ENCODE measurements at regions not wholly inside any gene's neighbourhood (a gene's known extent, or its start where the extent isn't known, plus 50 kb on each side); places are given as distances from the start of the nearest gene placed in this dataset.

DNA sequence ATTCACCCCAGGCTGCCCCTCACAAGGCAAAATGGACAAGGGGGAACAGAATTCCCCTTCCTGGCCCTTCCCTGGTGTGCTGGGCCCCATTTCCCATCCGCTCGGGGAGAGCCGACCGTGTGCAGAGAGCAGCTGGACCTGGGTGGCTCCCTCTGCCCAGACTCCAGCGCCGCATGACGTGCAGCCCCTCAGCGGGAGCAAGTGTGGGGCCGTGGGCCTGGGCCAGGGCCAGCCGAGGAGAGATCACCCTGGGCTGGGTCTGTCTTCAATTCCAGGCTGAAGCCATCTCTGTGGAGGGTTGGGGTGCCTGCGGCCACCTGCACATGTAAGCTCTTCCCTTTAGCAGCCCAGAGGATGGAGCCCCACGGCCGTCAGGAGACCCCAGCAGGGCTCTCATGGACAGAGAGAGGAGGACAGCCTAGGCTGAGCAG is 241.8 kb downstream of the TTLL2 start:
- no peak for DNase-seq

DNA sequence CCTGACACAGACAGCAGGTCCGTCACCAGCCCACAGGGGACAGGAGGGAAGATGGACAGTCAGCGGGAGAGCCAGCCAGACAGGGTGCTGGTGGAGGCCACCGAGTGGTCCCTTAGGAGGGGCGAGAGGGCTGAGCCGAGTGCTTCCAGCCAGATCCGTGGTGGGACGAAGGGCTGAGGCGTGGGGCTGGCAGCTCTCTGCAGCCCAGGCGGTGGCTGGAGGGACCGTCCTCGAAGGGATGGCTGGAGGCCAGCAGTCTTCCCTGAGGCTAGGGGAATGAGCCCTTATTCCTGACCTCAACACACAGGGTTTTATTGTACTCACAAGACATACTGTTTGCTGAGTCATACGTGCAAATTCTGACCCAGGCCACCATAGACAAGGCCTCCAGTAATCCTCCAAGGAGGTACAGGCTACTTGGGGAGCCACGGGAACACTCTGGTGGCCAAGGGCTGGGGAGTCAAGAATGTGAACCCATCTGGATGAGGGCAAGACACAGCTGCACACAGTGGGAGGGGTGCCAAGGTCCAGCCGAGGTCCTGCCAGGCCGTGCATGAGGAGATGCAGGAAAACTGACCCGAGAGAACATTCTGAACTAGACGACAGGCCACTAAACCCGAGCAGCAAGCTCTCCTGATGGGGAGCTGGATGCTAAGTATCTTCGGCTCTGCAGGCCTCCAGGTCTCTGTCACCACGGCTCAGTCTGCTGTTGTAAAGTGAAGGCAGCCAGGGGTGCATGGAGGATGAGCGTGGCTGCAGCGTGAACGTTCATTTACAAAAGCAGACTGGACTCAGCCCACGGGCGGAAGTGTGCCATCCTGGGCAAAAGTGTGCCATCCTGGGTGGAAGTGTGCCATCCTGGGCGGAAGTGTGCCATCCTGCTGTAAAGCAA is 242.5 kb downstream of the TTLL2 start:
- DNase-seq = no peak

DNA sequence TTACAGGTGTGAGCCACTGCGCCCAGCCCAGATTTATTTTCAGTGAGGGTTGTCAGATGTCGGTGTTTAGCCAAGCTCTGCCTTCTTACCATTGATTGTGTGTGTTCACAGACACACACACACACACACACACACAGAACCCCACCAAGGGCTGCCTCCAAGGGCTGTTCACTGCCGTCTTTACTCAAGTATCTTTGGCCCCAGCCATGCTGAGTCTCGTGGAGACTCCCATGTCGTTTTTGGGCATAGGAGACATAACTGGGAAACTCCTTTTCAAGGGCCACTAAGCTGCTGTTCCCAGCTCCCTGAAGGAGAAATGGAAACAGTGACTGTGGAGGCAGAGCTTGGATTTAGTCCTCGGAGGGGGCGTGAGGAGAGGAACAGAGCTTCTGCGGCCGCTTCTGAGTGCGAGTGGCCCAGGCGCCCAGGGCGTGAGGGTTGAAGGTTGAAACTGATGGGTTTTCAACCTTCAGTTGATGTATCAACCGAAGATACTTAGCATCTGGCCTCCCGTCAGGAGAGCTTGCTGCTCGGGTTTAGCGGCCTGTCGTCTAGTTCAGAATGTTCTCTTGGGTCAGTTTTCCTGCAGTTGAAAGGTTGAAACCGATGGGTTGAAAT is 243.6 kb downstream of the TTLL2 start:
- no peak for DNase-seq

DNA sequence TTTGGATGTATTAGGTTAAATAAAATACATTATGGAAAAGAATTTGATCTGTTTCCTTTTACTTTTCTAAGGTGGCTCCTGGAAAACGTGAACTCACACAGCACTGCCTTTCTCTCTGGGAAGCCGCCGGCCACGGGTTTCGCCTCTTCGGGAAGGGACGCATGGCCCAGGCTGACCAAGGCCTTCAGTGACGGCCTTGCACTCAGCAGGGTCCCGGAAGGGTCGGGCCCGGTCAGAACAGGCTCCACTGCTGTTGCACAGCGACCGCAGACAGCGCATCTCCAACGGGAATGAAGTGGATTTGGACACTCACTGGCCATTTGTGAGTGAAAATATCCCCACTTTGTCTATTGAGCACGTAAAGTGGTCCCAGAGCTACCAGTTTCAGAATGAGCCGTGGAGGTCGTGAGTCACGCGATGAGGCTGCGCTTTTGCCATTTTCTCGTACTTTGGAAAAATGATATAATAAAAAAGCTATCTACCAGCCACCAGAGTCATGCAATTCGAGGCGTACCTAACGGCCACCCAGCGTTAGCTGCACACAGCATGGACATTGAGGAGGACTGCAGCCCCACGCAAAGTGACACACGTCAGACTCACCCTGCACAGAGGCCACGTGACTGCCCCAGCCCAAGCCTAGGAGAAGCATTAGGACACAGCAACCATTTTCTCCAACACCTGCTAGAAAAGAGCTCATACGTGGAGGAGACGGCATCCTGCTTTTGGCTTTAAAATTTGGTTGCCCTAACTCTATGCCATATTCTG is 244.3 kb downstream of the TTLL2 start:
- DNase-seq = no peak

DNA sequence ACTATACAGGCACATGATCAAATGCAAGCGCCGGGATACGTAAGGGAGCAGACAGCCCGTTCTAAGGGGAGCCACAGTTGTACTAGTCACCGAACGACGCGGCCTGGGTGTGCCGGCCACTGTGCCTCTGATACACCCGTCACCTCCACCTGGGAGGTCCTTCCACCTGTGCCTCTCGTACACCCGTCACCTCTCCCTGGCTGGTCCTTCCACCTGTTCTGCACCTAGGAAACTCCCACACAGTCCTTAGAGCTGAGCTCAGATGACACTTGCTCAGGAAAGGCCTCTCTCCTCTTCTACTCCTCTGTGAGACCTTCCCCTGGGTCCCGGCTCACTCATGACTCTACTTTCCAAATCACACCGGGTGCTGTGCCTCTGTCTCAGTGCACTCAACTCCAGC is 245.0 kb downstream of the TTLL2 start:
- no peak for DNase-seq

DNA sequence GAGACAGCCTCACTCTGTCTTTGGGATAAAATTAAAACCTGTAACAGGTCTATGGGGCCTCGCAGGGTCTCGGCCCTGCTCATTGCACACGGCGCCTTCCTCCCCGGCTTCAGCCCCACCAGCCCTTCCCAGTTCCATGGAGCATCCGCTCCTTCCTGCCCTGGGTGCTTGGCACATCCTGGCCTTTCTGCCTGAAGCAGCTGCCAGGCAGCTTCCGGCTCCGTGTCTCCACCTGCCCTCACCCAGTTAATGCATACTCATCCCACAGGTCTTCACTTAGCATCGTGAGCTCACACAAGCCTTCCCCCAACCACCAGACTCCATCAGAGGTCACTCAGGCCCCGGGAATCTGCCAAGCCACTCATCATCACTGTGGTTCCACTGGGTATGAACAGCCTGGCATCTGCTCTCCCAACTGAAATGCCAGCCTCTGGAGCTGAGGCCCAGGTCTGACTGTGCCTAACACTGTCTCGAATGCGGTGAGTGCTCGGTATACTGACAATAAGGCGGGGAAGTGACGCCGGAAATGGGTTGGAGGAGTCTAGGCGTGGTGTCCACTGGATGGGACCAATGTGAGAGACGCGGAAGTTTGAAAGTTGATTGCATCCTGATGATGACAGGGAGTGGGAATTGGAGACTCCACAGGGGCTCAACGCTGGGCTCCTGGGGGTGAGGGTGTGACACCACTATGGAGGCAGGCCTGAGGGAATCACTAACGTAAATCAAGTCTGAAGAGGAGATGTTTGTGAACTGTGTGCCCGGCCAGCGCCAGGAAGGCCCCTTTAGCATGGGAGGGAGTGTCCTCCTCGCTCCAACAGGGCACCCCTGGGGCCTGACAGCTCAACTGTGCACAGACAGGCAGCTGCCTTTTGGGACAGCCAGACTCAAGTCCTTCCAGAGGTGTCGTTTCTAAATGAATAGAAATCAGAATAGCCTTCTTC is 245.8 kb downstream of the TTLL2 start:
- DNase-seq = no peak

DNA sequence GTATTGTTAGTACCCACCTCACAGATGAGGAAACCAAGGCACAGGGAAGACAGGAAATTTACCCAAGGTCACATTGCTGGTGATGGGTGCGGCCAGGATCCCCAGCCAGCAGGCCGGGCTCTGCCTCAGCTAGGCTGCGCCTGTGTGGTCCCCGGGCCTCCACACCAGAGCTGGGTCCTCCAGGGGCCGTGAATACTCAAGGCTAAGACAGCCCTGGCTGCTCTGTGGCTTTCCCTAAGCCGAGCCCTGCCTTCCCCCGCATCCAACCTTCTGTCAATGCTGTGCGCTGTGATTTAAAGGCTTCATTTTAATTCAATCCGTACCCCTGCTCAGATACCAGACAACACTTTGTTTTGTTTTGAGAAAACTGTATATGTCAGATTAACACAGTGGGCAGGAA is 246.7 kb downstream of the TTLL2 start:
- DNase-seq = no peak

DNA sequence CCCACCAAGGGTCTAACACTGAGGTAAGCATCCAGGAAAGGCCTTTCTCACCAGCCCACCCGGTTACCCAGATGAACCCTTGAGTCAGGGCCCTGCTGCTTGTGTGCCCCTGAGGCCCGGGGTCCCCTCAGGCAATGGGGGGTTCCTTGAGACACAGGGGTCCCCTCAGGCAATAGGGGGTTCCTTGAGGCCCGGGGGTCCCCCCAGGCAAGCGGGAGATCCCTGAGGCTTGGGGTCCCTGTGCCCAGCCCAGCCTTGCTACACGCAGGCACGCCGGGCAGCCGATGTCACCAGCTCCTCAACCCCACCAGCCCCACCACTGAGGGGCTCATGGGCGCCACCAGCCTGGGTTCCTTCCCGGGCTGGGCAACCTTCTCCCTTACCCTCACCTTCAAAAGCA is 247.2 kb downstream of the TTLL2 start:
- no peak for DNase-seq

DNA sequence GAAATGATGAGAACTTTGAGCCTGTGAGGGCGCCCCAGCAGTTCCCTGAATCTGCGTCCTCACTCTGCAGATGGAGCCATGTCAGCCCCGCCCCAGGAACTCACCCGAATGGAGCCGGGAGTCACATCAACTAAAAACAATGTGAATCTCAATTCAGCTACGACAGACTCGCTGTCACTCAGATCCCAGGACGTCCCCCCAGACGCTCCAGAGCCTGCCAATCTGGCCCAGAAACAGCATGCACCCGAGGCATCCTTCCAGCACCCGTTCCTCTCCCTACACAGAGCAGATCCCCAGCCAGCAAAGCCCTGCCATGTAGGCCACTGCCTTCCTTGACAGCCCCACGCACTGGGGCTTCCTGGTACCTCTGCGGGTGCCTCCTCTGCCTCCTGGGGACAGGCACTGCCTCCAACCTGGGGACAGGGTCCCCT is 248.0 kb downstream of the TTLL2 start:
- DNase-seq = no peak

DNA sequence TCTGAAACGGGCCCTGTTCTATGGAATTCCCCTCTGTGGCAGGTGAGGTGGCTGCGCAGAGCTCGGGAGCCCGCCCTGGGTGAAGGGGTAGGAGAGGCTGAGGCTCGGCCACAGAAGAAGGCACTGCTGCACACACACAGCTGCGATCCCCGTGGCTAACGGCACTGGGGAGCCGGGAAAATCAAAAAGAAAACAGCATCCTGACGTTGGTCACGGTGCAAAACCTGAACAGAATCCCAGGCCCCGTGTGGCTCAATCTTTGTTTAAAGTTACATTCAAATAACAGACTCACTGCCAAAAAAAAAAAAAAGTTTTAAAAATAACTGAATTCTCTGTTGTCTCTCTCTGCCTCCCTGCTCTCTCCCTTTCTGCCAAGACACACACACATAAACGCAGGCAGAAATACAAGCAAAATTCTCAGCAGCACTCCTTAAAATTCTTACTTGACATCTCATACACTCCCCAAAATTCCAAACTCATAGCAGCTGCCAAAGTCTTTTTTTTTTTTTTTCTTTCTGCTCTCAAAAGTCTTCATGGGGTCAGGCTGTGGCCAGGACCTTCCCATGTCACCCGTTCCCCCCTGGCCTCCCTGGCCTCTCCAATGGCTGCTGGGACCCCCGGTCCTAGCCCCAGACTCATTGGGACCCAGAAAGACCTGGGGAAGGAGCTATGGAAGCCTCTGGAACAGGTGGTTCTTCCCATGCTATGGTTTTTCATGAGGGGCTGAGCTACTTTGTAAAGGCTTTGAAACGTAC is 248.8 kb downstream of the TTLL2 start:
- no peak for DNase-seq

DNA sequence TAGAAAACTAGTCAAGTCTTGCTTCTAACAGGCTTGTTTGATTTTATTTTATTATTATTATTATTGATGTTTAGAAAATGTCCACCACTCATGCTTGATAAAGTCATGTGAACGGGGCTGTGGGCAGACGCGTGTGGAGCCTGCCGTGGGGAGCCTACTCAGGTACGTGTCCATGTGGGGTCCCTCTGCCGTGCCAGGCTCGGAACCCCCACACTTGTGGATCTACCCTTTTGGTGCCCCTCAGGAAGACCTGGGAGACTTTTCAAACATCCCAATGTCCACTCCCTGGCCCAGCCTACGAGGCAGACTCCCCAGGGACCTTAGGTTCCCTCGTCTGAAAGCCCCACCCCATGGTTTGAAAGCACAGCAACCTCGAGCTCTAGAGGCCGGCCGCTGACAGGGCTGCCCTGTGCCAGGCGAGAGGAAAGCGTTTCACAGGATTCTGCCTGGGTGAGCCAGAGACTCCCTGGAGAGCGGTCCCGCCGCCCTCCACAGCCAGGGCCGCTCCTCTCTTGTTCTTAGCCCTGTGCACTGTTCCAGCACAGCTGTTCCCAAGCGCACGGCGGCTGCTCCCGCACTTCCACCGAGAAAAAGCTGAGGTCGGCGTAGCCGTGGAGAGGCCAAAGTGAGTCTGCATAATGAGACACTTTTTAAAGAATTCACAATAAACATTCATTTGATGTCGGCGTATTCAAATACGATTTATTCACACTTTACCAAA is 249.7 kb downstream of the TTLL2 start:
- no peak for DNase-seq

DNA sequence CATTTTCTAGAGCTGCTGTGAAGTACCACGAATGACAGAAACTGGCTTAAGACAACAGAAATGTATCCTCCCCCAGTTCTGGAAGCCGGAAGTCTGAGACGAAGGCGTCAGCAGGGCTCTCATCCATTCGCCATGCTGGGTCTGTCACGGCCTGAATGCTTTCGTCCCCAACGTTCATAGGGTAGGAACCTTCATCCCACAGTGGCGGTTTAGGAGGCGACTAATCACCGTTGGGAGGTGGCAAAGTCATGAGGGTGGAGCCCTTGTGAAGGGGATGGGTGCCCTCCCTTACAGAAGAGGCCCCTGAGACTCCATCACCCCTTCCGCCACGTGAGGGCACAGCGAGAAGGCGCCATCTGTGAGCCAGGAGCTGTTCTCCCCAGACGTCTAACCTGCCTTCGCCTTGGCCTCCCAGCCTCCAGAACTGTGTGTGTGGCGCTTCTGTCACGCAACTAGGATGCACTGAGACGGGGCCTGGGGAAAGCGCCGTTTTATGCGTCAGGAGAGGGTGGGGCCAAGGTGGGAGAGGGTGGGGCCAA is 250.3 kb downstream of the TTLL2 start:
- no peak for DNase-seq

DNA sequence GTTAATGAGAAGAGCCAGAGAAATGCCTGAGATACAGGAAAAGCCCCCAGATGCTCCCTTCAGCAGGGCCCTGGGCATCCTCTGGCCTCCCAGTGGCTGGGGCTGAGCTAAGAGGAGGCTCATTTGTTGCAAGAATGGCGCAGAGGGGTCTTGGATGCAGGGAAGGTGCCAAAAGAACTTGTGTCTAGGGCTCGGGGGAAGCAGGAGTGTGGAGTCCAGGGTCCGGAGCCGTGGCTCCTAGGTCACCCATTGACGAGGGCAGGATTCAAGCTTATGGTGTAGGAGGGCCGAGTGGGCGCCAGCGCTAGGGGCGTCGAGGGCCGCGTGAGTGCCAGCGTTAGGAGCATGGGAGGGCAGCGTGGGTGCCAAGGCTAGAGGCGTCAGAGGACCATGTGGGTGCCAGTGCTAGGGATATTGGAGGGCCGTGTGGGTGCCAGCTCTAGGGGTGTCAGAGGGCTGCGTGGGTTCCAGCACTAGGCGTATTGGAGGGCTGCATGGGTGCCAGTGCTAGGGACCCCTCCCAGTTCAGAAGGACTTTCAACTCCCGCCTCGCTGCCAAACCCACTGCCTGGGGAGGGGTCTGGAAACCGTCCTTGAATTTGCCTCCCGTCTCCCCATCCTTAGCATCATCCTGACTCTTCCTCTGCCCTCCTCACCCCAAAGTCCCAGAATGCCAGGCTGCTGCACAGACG is 250.5 kb upstream of the AFDN start:
- no peak for DNase-seq

DNA sequence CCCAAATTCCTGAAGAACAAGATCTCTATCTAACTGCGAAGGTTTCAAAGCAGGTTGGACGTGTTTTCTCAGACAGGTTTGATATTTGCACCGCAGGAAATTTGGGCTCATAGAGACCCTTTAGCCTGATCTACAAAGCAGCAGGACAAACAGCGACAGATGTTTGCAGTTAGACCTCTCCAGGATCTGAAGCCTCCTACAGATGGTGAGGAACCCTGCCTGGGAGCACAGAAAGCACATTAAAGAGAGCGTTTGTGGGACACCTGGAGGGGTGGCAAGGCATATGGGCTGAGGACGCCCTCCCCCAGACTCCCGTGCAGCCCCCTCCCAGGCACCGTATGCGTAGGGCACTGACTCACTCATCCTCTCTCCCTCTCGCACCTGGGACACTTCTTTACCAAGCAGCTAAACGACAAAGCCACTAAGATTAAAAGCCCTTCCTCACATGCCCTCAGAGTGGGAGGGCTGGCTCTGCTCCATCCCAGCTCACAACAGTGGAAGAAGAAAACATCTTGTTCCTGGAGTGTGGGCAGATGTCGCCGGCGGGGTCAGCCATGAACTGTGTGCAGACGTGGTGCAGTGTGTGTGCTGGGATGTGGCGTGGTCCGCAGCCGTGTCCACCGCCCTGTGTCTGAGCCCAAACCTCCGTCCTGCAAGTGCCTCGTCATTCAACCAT is 249.7 kb upstream of the AFDN start:
- DNase-seq = no peak

DNA sequence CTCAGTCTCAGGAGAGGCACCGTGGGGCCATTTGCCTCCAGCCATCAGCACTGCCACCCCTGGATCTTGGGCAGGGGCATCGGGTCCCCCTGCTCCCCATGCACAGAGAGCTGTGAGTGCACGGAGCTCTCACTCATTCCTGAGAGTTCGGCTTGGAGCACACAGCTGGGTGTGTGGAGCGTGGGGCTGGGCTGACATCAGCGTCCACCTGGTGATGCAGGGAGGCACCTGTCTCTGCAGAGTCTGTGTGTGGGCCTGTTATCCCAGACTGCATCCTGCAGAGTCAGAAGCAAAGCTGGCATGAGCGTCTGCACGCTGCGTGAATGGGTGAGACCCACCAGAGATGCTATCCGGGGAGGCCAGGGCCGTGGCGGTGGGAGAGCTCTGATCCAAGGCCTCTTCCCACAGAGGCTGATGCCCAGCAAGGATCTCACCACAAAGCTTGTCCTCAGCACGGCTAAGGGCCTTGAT is 248.8 kb upstream of the AFDN start:
- DNase-seq = no peak

DNA sequence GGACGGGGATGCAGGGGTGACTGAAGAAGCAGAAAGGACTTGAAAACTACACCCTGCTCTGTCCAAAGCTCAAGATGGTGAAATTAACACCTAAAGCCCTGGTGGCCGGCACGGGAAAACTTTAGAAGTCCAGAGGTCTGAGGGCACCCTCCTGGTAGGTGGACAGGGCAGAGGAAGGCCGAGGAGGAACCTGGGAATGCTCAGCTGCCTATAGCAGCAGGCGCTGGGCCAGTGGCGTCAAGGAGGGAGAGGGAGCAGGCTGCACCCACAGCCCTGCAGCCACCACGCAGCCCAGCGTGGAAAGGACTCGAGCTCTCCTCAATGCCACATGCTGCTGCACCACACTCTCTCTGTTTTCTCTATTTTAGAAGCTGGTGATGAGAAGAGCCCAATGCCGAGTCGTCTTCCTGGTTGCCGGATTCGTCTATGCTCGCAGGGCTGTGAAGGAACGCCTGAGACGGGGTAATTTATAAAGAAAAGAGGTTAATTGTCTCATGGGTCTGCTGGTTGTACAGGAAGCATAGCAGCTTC is 248.3 kb upstream of the AFDN start:
- DNase-seq = no peak

DNA sequence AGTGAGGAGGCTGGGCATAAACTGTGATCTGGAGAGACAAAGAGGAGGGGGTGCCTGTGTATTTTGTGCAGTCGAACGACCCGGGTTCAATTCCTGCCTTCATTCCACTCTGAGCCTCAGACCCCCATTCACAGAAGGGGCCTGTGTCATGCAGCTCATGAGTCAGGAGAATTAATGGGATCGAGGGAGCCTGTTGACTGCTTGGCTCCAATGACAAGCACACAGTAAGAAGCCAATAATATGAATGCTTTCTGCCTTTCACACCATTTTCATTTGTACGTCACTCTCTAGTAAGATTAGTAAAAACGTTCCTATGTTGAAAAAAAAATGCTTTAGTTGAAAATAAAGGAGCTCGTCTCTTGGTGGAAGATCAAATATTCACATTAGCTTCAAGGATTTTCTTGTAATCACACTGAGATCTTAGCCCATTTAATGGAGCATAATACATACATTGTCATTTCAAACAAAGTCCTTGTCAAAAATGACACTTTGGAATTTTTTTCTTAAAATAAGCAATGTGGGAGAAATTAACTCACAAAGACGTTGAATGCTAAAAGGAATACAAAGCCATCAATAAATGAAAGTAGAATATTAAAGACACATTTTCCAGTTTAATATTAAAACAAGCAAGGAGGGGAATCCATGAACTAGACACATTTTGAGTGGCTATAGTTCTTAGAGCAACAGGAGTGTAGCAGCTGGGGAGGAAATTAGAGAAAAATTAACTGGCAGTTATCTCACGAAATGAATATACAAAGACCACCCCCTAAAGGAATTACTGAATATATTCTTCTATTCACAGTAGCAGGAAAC is 246.7 kb upstream of the AFDN start:
- no peak for DNase-seq

DNA sequence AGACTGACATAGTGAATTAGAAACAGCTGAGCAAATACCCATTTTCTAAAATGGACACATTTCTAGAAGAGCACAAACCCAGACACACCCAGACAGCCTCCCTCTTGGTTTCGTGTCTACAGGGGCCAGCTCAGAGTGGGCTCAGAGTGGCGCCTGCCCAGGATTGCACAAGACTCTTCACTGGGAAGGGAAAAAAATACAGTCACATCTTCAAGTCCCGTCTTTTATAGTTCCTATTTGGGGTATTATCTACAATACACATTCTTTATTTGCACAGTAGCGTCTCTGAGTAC is 246.1 kb upstream of the AFDN start:
- DNase-seq = no peak

Data from muscle of arm (tissue), 1 donor.